NCI-H2081 treated with DMSO at 0.1 percent for 48 hours (cell line): ENCODE measurements at regions not wholly inside any gene's neighbourhood (a gene's known extent, or its start where the extent isn't known, plus 50 kb on each side); places are given as distances from the start of the nearest gene placed in this dataset.
"Not testable (repeated sequence)": the region's sequence is repeated elsewhere in the genome, so short reads cannot be mapped to it uniquely, and the experiment has no call there.

Experiments used
- DNase-seq: peaks from one replicate; lab custom pipeline; 2025; lab: John Stamatoyannopoulos, UW

GRCh38 chr3:82509106-82509842, 747.8 kb upstream of the GBE1 start:
- no peak for DNase-seq

GRCh38 chr3:82506204-82506603, 744.8 kb upstream of the GBE1 start:
- no peak for DNase-seq

GRCh38 chr3:82505079-82505756, 743.8 kb upstream of the GBE1 start:
- DNase-seq: no peak

GRCh38 chr3:82498186-82498585, 736.7 kb upstream of the GBE1 start:
- DNase-seq: no peak

- DNase-seq: no peak
These were observed 735.6 kb upstream of the GBE1 start for GRCh38 chr3:82496890-82497560.

- no peak for DNase-seq
These were observed 734.2 kb upstream of the GBE1 start for GRCh38 chr3:82495655-82496054.

GRCh38 chr3:82494977-82495489, 733.6 kb upstream of the GBE1 start:
- no peak for DNase-seq

- no peak for DNase-seq
These were observed 732.4 kb upstream of the GBE1 start for GRCh38 chr3:82493858-82494257.

- DNase-seq: no peak
These were observed 713.9 kb upstream of the GBE1 start for GRCh38 chr3:82475306-82475705.

GRCh38 chr3:82474711-82475110, 713.3 kb upstream of the GBE1 start:
- DNase-seq: no peak

GRCh38 chr3:82473864-82474541, 712.6 kb upstream of the GBE1 start:
- no peak for DNase-seq

- DNase-seq: no peak
These were observed 705.6 kb upstream of the GBE1 start for GRCh38 chr3:82467051-82467450.

GRCh38 chr3:82462977-82463376, 701.5 kb upstream of the GBE1 start:
- no peak for DNase-seq

- no peak for DNase-seq
These were observed 699.8 kb upstream of the GBE1 start for GRCh38 chr3:82461049-82461889.

GRCh38 chr3:82448320-82448719, 686.9 kb upstream of the GBE1 start:
- no peak for DNase-seq

- not testable (repeated sequence) for DNase-seq
These were observed 667.4 kb upstream of the GBE1 start for GRCh38 chr3:82428821-82429220.

- no peak for DNase-seq
These were observed 662.5 kb upstream of the GBE1 start for GRCh38 chr3:82424031-82424339.

GRCh38 chr3:82423268-82424030, 662.0 kb upstream of the GBE1 start:
- DNase-seq: no peak

GRCh38 chr3:82416830-82417229, 655.4 kb upstream of the GBE1 start:
- DNase-seq: no peak

GRCh38 chr3:82416349-82416748, 654.9 kb upstream of the GBE1 start:
- DNase-seq: no peak

GRCh38 chr3:82413171-82413570, 651.7 kb upstream of the GBE1 start:
- no peak for DNase-seq
